Hematopoietic multipotent progenitor cell treated with erythropoietin and hydrocortisone succinate and interleukin-3 and kit ligand, for 6 days (in vitro differentiated cells): ENCODE measurements at regions not wholly inside any gene's neighbourhood (a gene's known extent, or its start where the extent isn't known, plus 50 kb on each side); places are given as distances from the start of the nearest gene placed in this dataset.
A peak's percentile ranks its signal among the peaks of the same experiment; 100 is the strongest.

Source experiments
- DNase-seq: peaks from one replicate; pipeline ENCODE4 v3.0.0-alpha.2; 2015

- DNase-seq, result no peak
These were observed 151.0 kb downstream of the PCSK1 start for GRCh38 chr5:96282020-96282419.

DNA sequence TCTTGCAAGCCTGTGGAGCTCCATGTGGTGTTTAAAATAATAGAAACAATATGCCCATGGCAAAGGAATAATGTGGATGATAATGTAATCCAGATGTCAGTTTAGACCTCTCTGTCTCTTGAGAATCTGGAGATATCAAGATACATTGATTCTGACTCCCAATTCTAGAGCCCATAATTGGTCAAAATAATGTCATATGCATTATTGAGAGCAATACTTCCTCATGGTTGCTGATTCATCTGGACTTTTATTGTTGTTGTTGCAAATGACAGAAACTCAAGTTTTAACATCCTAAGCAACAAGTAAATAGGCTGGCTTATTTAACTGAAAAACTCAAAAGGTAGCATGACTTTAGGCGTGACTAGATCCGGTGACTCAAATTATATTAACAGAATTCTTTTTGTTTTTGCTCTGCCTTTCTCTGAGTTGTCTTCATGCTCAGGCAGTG is 152.1 kb downstream of the PCSK1 start:
- no peak for DNase-seq

DNA sequence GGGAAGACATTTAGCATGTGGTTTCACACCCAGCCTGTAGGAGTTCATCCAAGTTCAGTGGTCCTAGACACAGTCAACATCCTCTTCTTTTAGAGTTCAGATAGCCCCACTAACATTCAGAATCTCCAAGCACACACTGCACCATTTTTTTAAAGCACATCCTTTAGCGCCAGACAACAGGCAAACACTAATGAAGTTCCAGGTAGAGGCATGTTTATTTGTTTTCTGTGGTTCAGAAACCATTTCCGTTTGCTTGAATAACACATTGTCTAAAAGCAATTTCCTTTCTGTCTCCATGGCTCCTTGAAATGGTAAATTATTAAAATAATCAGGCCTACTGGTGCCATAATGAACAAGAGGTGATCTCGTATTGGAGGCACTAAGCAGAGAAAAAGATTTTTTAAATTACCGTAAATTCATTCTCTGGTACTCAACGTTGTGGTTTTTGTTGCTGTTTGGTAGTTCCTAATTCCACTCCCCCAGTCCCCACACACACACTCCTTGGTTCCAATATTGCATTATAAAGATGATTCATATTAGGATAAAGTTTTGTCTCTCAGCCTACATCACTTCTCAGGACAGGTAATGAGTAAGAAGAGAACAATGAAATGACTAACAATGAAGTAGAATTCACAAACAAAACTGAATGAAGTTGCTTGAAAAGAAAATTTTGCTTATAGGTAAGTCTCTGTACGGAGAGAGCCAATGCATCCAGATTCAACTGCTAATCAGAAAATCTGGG is 153.1 kb downstream of the PCSK1 start:
- no peak for DNase-seq

DNA sequence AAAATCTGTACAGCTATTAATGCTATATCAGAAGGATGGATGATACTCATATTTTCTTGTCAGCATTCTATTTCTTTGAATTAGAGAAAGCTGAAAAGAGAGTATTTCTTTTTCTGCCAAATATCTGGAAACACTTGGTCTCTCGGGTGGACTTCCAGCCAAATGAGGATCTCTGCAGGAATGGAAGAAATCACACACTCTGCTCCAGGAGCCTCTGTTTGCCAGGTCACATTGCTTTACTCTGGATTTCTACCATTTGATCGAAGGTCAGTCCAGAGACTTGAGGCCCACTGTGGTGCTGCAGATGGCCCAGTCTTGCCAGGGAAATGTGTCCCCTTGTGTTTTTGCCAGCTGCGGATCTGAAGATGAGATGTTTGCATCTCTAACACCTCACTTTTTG is 154.1 kb downstream of the PCSK1 start:
- DNase-seq, result no peak

GRCh38 chr5:96275051-96275450 is 158.0 kb downstream of the PCSK1 start:
- DNase-seq, result no peak

DNA sequence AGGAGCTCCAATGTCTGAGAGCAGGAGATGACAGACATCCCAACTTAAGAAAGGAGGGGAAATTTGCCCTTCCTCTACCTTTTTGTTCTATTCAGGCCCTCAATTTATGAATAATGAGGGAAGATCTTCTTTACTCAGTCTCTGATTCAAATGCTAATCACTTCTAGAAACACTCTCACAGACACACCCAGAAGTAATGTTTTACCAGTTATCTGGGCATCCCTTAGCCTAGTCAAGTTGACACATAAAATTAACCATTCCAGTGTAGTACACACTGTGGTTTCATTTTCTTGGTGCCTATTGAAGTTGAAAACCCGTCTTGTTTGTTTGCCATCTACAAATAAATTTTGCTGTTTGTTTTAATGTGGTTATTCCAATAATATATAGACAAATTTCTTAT is 167.6 kb downstream of the PCSK1 start:
- no peak for DNase-seq

- no peak for DNase-seq
These were observed 169.0 kb downstream of the PCSK1 start for GRCh38 chr5:96264047-96264446.

GRCh38 chr5:96262105-96262504 is 170.9 kb downstream of the PCSK1 start:
- no peak for DNase-seq

GRCh38 chr5:96260009-96260408 is 173.0 kb downstream of the PCSK1 start:
- no peak for DNase-seq

GRCh38 chr5:96259151-96259772 is 173.8 kb downstream of the PCSK1 start:
- peak; percentile 31 for DNase-seq

DNA sequence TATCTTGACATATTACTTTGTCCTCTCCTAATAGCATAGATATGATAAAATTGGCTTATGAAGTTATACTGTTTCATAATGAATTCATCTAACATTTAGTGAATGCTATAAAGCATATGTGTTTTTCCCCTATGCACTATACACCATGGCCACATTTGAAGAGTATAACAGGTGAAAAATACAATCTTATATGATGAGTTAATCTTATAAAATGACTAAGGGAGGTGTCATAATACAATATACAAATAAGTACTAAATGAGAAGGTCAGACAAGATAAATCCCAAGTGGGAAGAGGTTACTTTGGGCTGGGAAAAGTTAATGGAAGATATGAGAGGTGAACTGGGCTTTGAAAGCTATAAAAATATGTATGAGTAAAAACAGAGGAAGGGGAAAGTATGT is 174.4 kb downstream of the PCSK1 start:
- no peak for DNase-seq

DNA sequence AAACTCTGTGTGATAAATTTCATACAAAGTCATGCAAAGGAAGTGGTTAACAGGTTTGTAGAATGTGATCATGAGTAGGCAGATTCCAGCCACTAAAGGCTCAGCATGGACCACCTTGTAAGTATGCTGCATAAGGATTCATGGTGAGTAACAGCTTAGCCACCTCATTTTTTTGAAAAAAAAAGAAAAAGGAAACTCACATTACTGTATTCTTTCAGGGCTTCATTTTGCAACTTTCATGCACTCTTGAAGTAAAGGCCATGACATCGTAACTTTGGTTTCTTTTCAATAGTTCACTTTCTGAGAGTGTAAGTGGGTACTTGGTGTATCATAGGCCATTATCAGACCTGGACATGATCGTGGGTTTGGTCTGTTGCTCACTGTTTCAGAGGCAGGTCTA is 175.1 kb downstream of the PCSK1 start:
- DNase-seq, result no peak

- DNase-seq, result peak; percentile 16
These were observed 176.1 kb downstream of the PCSK1 start for GRCh38 chr5:96256795-96257470.

DNA sequence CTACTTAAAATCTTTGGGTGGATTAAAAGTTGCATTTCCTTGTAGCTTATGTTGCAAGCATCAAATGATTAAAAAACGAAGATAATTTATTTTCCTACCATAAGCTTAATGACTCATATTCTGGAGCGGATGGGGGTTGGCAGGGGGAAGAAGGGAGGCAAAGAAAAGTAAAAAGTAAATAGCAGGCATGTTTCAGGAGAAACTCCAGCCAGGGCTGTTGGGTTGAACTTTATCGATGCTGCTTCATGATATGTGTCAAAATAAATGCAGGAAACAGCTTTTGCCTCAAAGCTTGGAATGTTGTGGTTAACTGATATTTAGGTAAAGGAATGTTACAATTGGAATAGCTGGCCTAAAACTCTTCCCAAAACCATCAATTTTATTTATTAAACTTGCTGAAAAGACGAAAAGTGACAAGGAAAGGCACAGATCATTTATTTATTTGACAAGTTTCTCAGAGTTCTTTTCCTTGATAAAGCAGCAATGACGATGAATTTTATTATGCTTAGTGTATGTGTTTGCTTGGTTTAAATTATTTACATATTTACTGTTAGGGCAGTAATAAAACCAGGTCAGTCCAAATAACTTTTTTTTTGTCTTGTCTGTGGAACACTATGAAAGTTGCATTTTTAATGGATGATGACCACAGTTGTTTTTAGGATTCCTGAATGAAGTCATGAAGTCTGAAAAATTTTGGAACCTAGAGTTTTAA is 177.9 kb downstream of the PCSK1 start:
- no peak for DNase-seq

DNA sequence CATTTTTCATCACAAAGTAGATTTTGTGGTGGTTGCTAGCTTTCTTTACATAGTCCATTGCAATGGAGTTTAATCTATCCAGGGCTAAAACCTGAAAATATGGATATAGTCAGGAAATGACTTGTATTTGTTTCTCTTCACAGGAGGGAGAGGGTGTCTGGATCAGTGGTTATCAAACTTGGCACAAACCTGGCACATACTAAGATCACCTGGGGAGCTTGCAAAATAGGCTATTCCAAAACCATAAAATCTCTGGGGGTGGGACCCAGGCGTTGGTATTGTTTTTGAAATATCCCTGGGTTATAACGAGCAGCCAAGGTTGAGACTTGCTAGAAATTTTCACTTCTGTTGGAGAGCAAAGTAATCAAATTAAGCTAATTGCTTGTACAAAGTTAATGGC is 179.9 kb downstream of the PCSK1 start:
- no peak for DNase-seq

DNA sequence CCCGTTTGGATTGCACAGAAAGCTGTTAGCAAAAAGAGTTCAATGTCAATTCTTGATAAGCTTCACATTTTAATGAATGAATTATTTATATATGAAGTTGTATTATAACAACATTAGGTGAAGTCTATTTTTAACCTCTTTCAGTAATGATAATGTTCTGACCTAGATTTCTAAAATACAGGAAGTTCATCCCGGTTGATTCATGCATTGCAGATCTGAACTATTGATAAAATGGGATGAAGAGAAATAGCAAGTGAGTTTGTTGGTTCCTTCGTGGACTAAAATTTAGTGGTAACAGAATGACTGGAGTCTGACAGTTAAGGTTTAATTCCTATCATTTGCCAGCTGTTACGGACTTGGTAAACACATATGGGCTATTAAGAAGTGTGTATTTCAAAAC is 180.5 kb downstream of the PCSK1 start:
- no peak for DNase-seq

DNA sequence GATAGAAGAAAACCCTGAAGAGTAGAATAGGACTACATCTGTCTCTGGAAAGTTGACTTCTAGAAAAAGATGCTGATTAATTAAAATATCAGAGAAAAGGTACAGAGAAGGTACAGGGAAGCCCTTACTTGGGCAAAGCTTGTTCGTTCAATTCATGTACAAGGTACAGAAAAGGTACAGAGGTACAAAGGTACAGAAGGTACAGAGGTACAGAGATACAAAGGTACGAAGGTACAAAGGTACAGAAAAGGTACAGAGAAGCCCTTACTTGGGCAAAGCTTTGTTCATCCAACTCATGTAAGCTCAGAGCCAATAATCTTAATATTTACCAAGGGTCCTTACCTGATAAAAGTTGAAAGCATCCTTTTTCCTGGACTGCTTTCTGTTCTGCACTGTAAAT is 182.3 kb downstream of the PCSK1 start:
- no peak for DNase-seq

- peak; percentile 30 for DNase-seq
These were observed 184.9 kb downstream of the PCSK1 start for GRCh38 chr5:96248131-96248530.

- DNase-seq, result no peak
These were observed 185.3 kb downstream of the PCSK1 start for GRCh38 chr5:96247708-96248107.

DNA sequence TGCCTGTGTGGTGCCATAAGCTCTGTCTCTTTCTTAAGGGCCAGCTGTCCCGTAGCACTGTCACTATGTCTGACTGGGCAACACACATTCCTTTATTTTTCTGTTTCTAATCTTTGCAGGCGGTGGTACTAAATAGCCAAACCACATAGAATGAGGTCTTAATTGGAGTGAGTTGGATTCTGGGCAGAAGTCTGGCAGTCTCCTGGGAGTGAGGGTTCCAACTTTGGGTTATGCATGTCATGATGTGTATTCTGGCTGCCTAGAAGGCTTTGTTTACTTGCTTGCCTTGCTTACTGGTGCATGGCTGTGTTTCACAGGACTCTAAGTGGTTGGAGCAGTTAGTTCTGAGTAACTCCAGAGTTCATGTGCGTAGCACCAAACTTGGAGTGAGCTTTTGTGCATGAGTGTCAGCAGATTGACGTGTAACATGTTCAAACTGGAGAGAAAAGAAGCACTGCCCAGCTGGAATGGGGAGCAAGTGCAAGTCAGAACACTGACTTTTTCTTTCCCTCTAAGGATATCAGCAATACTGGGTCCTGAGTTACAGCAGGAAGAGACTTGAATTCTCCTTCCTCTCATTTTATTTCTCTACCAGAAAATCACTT is 185.8 kb downstream of the PCSK1 start:
- no peak for DNase-seq

DNA sequence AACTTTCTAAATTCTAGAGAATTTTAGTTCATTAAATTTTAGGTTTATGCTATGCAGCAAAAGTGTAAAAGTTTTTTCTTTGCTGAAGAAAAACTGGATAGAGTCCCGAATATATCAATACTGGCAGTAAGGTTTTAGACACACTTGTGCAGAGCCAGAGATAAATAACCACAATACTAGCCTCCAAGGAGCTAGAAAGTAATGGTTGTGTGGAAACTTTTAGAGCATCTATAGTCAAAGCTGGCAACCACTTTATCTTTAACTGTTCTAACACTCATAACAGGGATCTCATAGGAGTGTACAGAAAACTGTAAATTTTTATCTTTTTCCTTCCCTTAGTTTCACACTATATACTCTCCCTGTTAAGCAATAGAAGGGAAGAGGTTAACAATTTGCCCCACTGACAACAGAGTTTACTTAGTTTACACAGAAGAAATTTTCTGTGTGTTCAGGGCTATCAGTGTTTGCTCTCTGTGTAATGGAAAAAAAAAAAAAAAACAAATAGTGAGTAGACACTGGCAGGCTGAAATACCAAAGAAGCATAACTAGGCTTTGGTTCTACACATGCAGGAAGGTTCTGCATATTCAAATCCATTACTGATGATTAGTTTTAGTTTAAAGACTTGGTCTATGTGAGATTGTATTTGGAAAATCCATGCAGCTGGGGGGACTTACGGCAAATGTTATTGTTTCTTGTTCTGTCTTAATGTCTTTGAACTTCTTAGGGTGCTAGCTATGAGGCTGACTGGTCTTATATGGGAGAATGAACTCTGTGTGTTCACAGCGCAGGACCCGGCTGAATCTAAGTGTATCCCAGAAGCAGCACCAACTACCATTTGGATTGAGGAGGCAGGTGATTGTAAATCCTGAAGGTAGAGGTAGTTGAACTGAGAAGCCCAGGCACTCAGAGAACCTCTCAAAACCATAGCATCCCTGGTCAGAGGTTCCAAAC is 187.6 kb downstream of the PCSK1 start:
- peak; percentile 75 for DNase-seq

DNA sequence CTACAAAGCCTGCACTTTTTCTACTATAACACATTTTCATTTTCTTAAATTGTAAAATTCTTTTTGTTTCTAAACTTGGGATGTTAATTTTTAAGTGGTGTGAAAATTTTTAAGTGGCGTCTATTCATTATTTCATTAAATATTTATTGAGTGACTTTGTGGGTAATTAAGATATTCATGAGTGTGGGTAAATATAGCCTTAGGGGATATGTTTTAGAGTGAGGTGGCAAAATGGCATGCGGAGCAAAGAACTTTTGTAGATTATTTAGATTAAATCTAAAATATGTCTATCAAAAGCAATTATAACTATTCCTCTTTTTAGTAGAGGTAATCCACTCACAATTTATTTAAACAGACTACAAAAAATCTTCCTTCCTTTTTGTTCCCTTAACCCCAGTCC is 188.4 kb downstream of the PCSK1 start:
- no peak for DNase-seq
